Lower leg skin (tissue), 3 donors: ENCODE measurements at regions not wholly inside any gene's neighbourhood (a gene's known extent, or its start where the extent isn't known, plus 50 kb on each side); places are given as distances from the start of the nearest gene placed in this dataset.

Source experiments
- CTCF ChIP-seq, 3 donors: fragments of 450-650 bp; IDR thresholded peaks; one replicate each; pipeline ENCODE4 v1.5.1; 2016; ENCODE audit warnings: antibody characterized with exemption in 3 of 3, mild to moderate bottlenecking in 3 of 3, moderate library complexity in 2 of 3
- POLR2A ChIP-seq, 2 donors: fragments of 450-650 bp; IDR thresholded peaks; one replicate each; pipeline ENCODE4 v1.6.1; 2016 to 2017; ENCODE audit warnings: antibody characterized with exemption in 2 of 2, mild to moderate bottlenecking in 1 of 2, moderate library complexity in 1 of 2

GRCh38 chr3:82085851-82086475 is 324.5 kb upstream of the GBE1 start:
- TF ChIP-seq POLR2A (IDR thresholded peaks at IDR 0.05) (no peak), CTCF (IDR thresholded peaks at IDR 0.05) (no peak)
